Keratinocyte (primary cell): ENCODE measurements at regions not wholly inside any gene's neighbourhood (a gene's known extent, or its start where the extent isn't known, plus 50 kb on each side); places are given as distances from the start of the nearest gene placed in this dataset.

Experiments used
- DNase-seq: peaks from one replicate; pipeline ENCODE4 v3.0.0-alpha.2; 2011; ENCODE audit warnings: low read depth, missing footprints, low spot score
- FAIRE-seq: peaks from 2 replicates; lab custom pipeline; 2011; peaks lifted over from hg19 to GRCh38; lab: Jason Lieb, UNC
- H2AFZ ChIP-seq: 2 replicates; pipeline ENCODE4 v1.6.0; 2012; ENCODE audit warnings: low read length, control low read depth, inconsistent platforms; ENCODE audit not compliant: control insufficient read depth
- H3K27ac ChIP-seq: 2 replicates; pipeline ENCODE4 v1.5.1; 2011; ENCODE audit warnings: low read length; ENCODE audit not compliant: control insufficient read depth, insufficient read depth
- H3K27me3 ChIP-seq: 3 replicates; pipeline ENCODE4 v1.6.0; 2011; ENCODE audit warnings: low read length; ENCODE audit not compliant: control insufficient read depth, insufficient read depth; ENCODE audit errors: extremely low read depth
- H3K36me3 ChIP-seq, 2 experiments: 2 replicates in 1 of 2; 3 replicates in 1 of 2; pipeline ENCODE4 v1.5.1; 2011; ENCODE audit warnings: low read length in 2 of 2, mild to moderate bottlenecking in 1 of 2; ENCODE audit not compliant: control insufficient read depth in 2 of 2, insufficient read depth in 2 of 2; ENCODE audit errors: extremely low read depth in 1 of 2
- H3K4me1 ChIP-seq: 3 replicates; pipeline ENCODE4 v1.5.1; 2011; ENCODE audit warnings: low read length; ENCODE audit not compliant: control insufficient read depth, insufficient read depth; ENCODE audit errors: extremely low read depth
- H3K4me2 ChIP-seq: 3 replicates; pipeline ENCODE4 v1.6.0; 2011; ENCODE audit warnings: low read depth, low read length; ENCODE audit not compliant: control insufficient read depth, insufficient read depth; ENCODE audit errors: extremely low read depth
- H3K4me3 ChIP-seq, 3 experiments: fragments of 200-600 bp in 1 of 3; sonication (generic) in 1 of 3; 2 replicates in 2 of 3; 3 replicates in 1 of 3; pipeline ENCODE4 v1.5.1; 2011 to 2016; ENCODE audit warnings: low read length in 3 of 3, mild to moderate bottlenecking in 3 of 3, control low read depth in 2 of 3, inconsistent platforms in 1 of 3, low read depth in 1 of 3, mixed read lengths in 1 of 3, mixed run types in 1 of 3, moderate library complexity in 1 of 3; ENCODE audit not compliant: control insufficient read depth in 2 of 3, insufficient read depth in 2 of 3; ENCODE audit errors: extremely low read depth in 1 of 3
- H3K79me2 ChIP-seq: 2 replicates; pipeline ENCODE4 v1.6.0; 2012; ENCODE audit warnings: low read length; ENCODE audit not compliant: control insufficient read depth, insufficient read depth
- H3K9ac ChIP-seq: 3 replicates; pipeline ENCODE4 v1.6.0; 2011; ENCODE audit warnings: low read length; ENCODE audit not compliant: control insufficient read depth, insufficient read depth; ENCODE audit errors: extremely low read depth
- H3K9me1 ChIP-seq: 3 replicates; pipeline ENCODE4 v1.6.0; 2011; ENCODE audit warnings: low read length; ENCODE audit not compliant: control insufficient read depth, insufficient read depth; ENCODE audit errors: extremely low read depth
- H3K9me3 ChIP-seq: 2 replicates; pipeline ENCODE4 v1.5.1; 2012; ENCODE audit warnings: low read depth, low read length; ENCODE audit not compliant: control insufficient read depth
- H4K20me1 ChIP-seq: 3 replicates; pipeline ENCODE4 v1.6.0; 2011; ENCODE audit warnings: low read length; ENCODE audit not compliant: control insufficient read depth, insufficient read depth; ENCODE audit errors: extremely low read depth
- EZH2 ChIP-seq: IDR thresholded peaks from one replicate; pipeline ENCODE4 v1.6.1; 2012; ENCODE audit warnings: inconsistent platforms, mild to moderate bottlenecking, low read length, moderate library complexity
- dilution Hi-C: fragments of 300-500 bp; cut with MboI; formaldehyde crosslinking; loops from one replicate; pipeline ENCODE4 v1.7.0; 2020; ENCODE audit warnings: low sequenced_read_pairs; ENCODE audit not compliant: extremely low pct_ligation_motif_present
- TF ChIP-seq, protein P1 (sequence below), 3 experiments: IDR thresholded peaks in 1 of 3; conservative IDR thresholded peaks in 1 of 3; optimal IDR thresholded peaks in 1 of 3; 2 replicates in 2 of 3; 3 replicates in 1 of 3; pipeline versions ENCODE3 to v1.5.1; 2011; ENCODE audit warnings: low read length in 3 of 3, mild to moderate bottlenecking in 3 of 3, moderate library complexity in 2 of 3, control low read depth in 1 of 3, inconsistent platforms in 1 of 3; ENCODE audit not compliant: insufficient read depth in 2 of 3; ENCODE audit errors: extremely low read depth in 1 of 3

GRCh38 chr1:218527737-218528136 is 182.6 kb downstream of the TGFB2 start:
- no peak for TF ChIP-seq EZH2
- TF ChIP-seq, protein P1, sequence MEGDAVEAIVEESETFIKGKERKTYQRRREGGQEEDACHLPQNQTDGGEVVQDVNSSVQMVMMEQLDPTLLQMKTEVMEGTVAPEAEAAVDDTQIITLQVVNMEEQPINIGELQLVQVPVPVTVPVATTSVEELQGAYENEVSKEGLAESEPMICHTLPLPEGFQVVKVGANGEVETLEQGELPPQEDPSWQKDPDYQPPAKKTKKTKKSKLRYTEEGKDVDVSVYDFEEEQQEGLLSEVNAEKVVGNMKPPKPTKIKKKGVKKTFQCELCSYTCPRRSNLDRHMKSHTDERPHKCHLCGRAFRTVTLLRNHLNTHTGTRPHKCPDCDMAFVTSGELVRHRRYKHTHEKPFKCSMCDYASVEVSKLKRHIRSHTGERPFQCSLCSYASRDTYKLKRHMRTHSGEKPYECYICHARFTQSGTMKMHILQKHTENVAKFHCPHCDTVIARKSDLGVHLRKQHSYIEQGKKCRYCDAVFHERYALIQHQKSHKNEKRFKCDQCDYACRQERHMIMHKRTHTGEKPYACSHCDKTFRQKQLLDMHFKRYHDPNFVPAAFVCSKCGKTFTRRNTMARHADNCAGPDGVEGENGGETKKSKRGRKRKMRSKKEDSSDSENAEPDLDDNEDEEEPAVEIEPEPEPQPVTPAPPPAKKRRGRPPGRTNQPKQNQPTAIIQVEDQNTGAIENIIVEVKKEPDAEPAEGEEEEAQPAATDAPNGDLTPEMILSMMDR (optimal IDR thresholded peaks at IDR 0.05 in 1 of 3, IDR thresholded peaks at IDR 0.05 in 1 of 3, conservative IDR thresholded peaks at IDR 0.05 in 1 of 3; ENCODE audit: extremely low read depth in 1 of 3, insufficient read depth in 2 of 3, low read length in 3 of 3) = no peak
- Histone ChIP-seq H3K79me2 (no peaks in the 10 kb centered on the region), H3K9me3 (no peaks in the 10 kb centered on the region), H3K27me3 (no peaks in the 10 kb centered on the region), H4K20me1 (no peaks in the 10 kb centered on the region), H3K9ac (no peak overlapping the region), H3K4me1 (peaks cover 4% of the 10 kb centered on the region), H2AFZ (no peak overlapping the region), H3K27ac (no peak overlapping the region), H3K4me3 (no peak overlapping the region), H3K4me2 (no peak overlapping the region), H3K36me3 (no peaks in the 10 kb centered on the region), H3K9me1 (no peaks in the 10 kb centered on the region)
- FAIRE-seq = peak; percentile 13
- no peak for DNase-seq
- dilution Hi-C loops = no loop called here

DNA sequence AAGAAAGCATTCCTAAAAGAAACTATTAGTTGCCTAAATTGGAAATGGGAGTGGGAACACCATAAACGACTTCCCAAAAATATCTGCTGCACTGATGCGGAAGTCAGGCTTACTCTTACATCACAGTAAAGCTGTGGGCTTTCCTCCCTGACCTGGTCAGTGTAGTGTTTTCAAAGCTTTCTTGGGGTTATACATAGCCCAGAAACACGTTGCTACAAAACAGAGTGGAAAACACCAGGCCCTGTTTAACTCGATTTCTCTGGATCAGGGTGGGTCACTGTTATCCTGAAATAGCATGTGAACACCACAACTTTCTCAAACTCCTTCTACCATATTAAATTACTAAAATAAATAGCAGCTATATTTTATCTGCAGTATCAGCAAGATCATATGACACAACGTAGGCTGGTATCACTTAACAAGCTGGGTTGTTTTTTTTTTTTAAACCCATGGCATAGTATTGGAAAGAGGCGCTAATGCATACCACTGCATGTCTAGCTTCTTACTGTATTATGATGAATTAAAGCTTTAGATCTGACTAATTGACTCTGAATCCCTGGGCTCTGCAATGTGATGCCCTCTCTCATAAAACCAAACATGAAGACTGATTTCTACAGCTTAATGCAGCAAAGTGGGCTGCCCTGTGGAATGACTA is 184.6 kb downstream of the TGFB2 start:
- no peak overlapping the region for H3K4me3 ChIP-seq
- H3K4me1 ChIP-seq = peaks cover 4% of the 10 kb centered on the region
- dilution Hi-C loops = no loop called here
- H2AFZ ChIP-seq = peak overlapping the region; percentile 25
- no peak for TF ChIP-seq EZH2
- TF ChIP-seq, protein P1 (optimal IDR thresholded peaks at IDR 0.05 in 1 of 3, IDR thresholded peaks at IDR 0.05 in 1 of 3, conservative IDR thresholded peaks at IDR 0.05 in 1 of 3; ENCODE audit: extremely low read depth in 1 of 3, insufficient read depth in 2 of 3, low read length in 3 of 3) = no peak
- no peak overlapping the region for H3K9ac ChIP-seq
- H3K4me2 ChIP-seq = no peak overlapping the region
- no peaks in the 10 kb centered on the region for H3K9me3 ChIP-seq
- no peak for FAIRE-seq
- H3K36me3 ChIP-seq = no peaks in the 10 kb centered on the region
- no peak overlapping the region for H3K27ac ChIP-seq
- H3K9me1 ChIP-seq = no peaks in the 10 kb centered on the region
- H3K27me3 ChIP-seq = no peaks in the 10 kb centered on the region
- H4K20me1 ChIP-seq = no peaks in the 10 kb centered on the region
- H3K79me2 ChIP-seq = no peaks in the 10 kb centered on the region
- DNase-seq = no peak
